ENCODE measurements at regions not wholly inside any gene's neighbourhood (a gene's known extent, or its start where the extent isn't known, plus 50 kb on each side); places are given as distances from the start of the nearest gene placed in this dataset.

GRCh38 chr2:89781962-89782361 lies 1090.5 kb downstream of the RPIA start:
- TF ChIP-seq CTCF (optimal IDR thresholded peaks at IDR 0.05 in 1 of 3, IDR thresholded peaks at IDR 0.05 in 1 of 3, conservative IDR thresholded peaks at IDR 0.05 in 1 of 3; ENCODE audit: extremely low read depth in 1 of 3, insufficient read depth in 2 of 3, low read length in 3 of 3) (no peak), EZH2 (IDR thresholded peaks at IDR 0.05; ENCODE audit: low read length) (no peak)

Data from keratinocyte (primary cell).